Activated CD8-positive, alpha-beta memory T cell treated with anti-CD3 and anti-CD28 coated beads for 36 hours (primary cell): ENCODE measurements at regions not wholly inside any gene's neighbourhood (a gene's known extent, or its start where the extent isn't known, plus 50 kb on each side); places are given as distances from the start of the nearest gene placed in this dataset.

Source experiments
- CTCF ChIA-PET: fragments of 350-600 bp; sonication (Branson Sonifier 250); formaldehyde crosslinking; loops from one replicate; lab custom pipeline; 2021; ENCODE audit warnings: antibody characterized with exemption; lab: Charles Lee
- POLR2A ChIA-PET: fragments of 350-600 bp; sonication (Branson Sonifier 250); formaldehyde crosslinking; loops from one replicate; lab custom pipeline; 2021; ENCODE audit warnings: antibody characterized with exemption; lab: Charles Lee

- CTCF ChIA-PET = interaction anchor here (0.6 to 1.2 kb wide), 2 partner anchors 11 to 748 kb away, joined by 3 to 4 read pairs; no protein-coding TSS in a partner anchor
- POLR2A ChIA-PET = no interaction called here
Measured at GRCh38 chr17:63120406-63120805, 154.4 kb downstream of the TANC2 start.

DNA sequence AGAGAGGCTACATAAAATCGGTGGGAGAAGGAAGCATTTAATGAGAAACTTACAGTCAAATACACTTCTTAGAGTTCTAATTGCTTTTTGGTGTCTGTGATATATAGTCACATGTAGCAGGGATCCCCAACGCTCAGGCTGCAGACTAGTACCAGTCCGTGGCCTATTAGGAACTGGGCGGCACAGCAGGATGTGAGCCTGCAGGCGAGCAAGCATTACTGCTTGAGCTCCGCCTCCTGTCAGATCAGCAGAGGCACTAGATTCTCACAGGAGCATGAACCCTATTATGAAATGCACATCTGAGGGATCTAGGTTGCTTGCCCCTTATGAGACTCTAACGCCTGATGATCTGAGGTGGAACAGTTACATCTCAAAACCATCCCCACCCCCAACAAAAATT, 158.5 kb downstream of the TANC2 start:
- POLR2A ChIA-PET = no interaction called here
- CTCF ChIA-PET = interaction anchor here (0.6 kb wide), 1 partner anchor 1059 kb away, joined by 3 read pairs; no protein-coding TSS in a partner anchor

- POLR2A ChIA-PET = no interaction called here
Measured at GRCh38 chr17:63124958-63125357, 158.9 kb downstream of the TANC2 start.

GRCh38 chr17:63125987-63126386, 160.0 kb downstream of the TANC2 start:
- ChIA-PET CTCF (no interaction called here), POLR2A (no interaction called here)

More at GRCh38 chr17:63124958-63125357, 158.9 kb downstream of the TANC2 start:
- CTCF ChIA-PET = interaction anchor here (0.6 kb wide), 1 partner anchor 1059 kb away, joined by 3 read pairs; no protein-coding TSS in a partner anchor

DNA sequence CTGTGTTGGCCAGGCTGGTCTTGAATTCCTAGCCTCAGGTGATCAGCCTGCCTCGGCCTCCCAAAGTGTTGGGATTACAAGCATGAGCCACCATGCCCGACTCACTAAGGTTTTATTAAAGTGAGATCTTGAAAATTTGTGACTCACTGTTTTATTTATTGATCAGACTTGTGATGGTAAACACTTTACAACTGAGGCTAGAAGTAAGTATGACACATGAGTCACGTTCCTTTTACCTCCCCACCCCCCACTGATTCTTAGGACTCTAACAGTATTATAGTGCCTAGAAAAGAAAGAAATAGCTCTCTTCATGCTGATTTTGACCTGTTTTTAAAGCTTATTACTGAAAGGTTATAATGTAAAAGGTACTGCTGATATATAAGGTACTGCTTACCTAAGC, 160.6 kb downstream of the TANC2 start:
- ChIA-PET CTCF (no interaction called here), POLR2A (no interaction called here)

DNA sequence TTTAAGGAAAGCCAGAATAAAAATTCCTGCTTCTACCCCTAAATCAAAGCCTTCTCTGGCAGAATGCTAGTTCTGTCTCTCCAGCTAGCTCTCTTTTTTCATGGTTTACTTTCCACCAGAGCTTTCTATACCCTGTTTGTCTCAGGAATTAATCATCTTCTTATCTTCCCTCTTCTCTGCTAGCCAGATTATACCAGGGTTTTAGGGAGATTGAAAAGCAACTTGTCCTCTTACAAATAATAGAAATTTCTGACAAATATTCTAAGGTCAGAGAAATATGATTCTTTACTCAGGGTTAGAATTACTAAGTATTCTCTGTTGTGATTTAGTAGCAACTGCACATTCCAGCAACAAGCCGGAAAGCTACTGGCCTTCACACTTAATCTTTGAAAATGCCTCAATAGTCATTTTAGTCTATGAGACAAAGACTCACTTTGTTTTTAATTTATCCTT, 166.4 kb downstream of the TANC2 start:
- ChIA-PET POLR2A (no interaction called here), CTCF (no interaction called here)

DNA sequence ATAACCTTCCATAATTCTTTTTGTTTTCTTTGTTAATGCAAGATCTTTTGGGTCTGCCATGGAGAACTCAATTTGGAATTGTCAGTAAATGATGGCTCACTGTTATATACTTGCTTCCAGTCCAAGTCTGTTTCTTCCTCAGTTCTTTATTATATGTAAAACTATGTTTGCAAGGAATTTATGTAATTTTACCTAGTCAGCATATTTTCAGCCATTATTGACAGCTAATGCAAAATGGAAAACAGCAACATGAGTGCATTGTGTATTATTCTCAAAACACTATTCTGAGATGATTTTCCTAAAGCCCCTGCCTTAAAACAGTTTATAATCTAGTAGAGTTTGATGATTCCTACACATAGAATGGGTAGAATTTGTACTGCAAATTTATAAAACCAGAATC, 167.5 kb downstream of the TANC2 start:
- POLR2A ChIA-PET = no interaction called here
- CTCF ChIA-PET = no interaction called here

GRCh38 chr17:63134867-63135266, 168.8 kb downstream of the TANC2 start:
- ChIA-PET CTCF (no interaction called here), POLR2A (no interaction called here)

- ChIA-PET POLR2A (no interaction called here), CTCF (no interaction called here)
Measured at GRCh38 chr17:63136369-63137012, 170.5 kb downstream of the TANC2 start.

DNA sequence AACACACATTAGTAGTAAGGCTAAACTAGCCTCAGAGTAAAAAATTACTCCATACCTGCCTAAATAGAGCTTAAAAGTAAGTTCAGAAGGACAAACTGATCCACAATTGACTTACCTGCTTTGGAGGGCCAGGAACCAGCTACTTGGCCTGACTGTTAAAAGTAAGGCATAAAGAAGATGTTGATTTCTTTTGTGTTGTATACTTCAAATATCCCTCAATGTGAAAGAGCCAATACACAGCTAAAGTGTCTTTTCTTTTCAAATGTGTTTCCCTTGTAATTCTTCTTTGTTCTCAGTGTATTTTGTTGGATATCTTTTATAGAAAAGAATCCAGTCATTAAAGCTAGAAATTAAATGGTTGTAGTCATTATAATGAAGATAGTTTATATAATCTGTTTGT, 171.1 kb downstream of the TANC2 start:
- CTCF ChIA-PET = interaction anchor here (0.6 kb wide), 1 partner anchor 34 kb away, joined by 4 read pairs; no protein-coding TSS in a partner anchor
- POLR2A ChIA-PET = no interaction called here

GRCh38 chr17:63138713-63139112, 172.7 kb downstream of the TANC2 start:
- CTCF ChIA-PET = no interaction called here
- POLR2A ChIA-PET = no interaction called here

DNA sequence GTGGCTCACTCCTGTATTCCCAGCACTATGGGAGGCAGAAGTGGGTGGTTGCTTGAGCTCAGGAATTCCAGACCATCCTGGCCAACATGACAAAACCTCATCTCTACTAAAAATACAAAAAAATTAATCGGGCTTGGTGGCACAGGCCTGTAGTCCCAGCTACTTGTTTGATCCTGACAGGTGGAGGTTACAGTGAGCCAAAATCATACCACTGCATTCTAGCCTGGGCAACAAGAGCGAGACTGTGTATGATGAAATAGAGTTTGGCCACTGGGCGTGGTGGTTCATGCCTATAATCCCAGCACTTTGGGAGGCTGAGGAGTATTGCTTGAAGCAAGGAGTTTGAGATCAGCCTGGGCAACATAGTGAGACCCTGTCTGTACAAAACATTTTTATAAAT, 173.3 kb downstream of the TANC2 start:
- ChIA-PET CTCF (no interaction called here), POLR2A (no interaction called here)

DNA sequence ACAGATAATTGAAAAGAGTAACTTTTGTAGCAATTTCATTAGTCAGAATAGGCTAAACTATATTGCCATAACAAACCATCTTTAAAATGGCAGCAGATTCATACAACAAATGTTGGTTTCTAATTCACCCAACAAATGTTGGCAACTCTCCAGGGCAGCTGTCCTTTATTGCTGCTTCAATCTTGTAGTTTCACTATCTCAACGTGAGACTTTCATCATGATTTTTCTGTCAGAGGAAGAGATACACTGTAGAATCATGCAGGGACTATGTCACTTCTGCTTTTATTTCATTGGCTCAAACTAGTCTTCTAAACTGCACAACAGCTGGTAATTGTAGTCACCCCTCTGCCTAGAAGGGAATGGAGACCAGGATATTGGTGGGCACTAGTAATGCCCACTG, 174.2 kb downstream of the TANC2 start:
- ChIA-PET CTCF (no interaction called here), POLR2A (no interaction called here)

DNA sequence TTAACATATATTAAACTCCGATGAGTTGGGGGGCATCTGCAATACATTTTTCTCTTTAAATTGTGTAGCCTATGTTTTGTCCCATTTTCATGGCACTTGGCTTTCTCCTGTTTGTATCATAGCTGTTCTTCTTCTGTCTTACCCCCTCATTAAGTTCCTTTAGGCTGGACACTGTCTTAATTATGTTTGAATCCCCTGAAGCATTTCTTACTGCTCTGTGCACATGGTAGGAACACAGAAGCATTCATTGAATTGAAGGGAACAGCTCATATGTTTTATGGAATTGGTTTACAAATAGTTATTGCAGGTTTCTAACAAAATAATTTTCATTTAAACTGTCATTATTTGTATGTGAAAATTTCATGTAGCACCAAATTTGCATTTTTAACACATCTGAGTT, 176.8 kb downstream of the TANC2 start:
- ChIA-PET CTCF (no interaction called here), POLR2A (no interaction called here)

DNA sequence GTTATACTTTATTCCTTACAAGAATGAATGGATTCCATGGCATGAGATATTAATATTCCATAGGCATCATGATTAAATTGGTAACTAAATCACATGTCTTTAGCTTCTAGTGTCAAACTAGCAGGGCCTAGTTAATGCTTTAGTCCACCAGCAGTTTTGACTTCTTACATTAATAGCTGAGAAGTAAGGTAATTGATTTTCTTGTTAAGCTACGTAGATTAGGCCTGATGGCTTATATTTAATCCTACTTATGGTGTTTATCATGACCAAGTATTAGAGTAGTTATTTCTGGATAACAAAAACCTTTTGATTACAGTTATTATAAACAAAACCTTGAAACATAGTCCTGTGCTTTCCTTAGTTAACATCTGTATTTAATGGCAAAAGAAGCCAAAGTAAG, 184.5 kb downstream of the TANC2 start:
- CTCF ChIA-PET = no interaction called here

GRCh38 chr17:63150994-63151464, 185.0 kb downstream of the TANC2 start:
- POLR2A ChIA-PET = no interaction called here
- CTCF ChIA-PET = no interaction called here

More for the DNA sequence above, 184.5 kb downstream of the TANC2 start:
- POLR2A ChIA-PET = no interaction called here

DNA sequence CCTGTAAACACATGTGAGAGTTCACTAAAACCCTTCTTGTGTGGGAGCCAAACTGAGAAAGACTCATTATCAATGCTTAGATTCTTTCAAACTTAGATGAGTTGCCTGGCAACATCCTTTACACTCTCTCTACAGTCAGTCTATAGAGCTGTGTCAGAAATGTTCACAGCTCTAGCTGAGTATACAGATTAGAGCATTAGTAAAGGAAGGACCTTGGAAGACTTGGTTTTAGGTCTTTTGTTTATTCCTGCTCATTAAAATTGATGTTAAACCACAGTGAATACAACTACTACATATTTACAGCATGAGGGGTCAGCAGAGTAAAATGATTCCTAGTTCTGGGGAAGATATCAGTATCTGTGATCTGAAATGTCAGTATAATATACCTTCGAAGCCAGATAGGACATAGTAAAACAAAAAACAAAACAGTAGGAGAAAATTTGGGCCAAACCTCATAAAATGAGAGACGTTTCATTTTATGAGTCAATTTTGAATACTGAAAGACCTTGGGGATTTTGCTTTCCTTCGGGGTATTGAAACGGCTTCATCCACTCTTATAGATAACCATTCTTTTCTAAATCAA, 186.0 kb downstream of the TANC2 start:
- POLR2A ChIA-PET = no interaction called here
- CTCF ChIA-PET = no interaction called here

GRCh38 chr17:63153488-63153887, 187.5 kb downstream of the TANC2 start:
- ChIA-PET CTCF (no interaction called here), POLR2A (no interaction called here)

GRCh38 chr17:63154586-63155244, 188.7 kb downstream of the TANC2 start:
- CTCF ChIA-PET = no interaction called here
- POLR2A ChIA-PET = no interaction called here

DNA sequence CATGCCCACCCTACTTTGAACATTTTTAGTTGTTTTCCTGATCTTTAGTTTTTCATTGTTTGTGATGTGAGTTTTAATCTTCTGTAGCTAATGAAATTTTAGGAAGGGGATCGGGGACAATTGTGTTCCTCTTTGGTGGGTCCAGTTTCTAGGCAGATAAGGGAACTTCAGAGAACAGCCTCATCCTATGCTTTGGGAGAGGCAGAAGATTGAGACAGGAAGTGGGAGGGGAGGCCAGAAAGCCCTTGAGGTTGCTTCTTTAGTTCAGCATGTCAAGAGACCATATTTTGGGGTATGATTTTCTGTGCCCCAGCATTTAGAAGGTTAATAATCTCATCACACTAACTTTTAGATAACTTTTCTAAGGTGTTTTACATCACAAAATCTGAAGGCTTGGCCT, 191.0 kb downstream of the TANC2 start:
- ChIA-PET CTCF (no interaction called here), POLR2A (no interaction called here)
